ENCODE measurements at regions not wholly inside any gene's neighbourhood (a gene's known extent, or its start where the extent isn't known, plus 50 kb on each side); places are given as distances from the start of the nearest gene placed in this dataset.
"Not testable (repeated sequence)": the region's sequence is repeated elsewhere in the genome, so short reads cannot be mapped to it uniquely, and the experiment has no call there.

GRCh38 chr4:154907345-154908045 lies 126.4 kb downstream of the RBM46 start:
- H3K27me3 Mint-ChIP-seq; H3K4me1 Mint-ChIP-seq; H3K36me3 Mint-ChIP-seq (ENCODE audit: low read depth); H3K9me3 Mint-ChIP-seq; H3K27ac Mint-ChIP-seq; DNase-seq; ATAC-seq; H3K4me3 Mint-ChIP-seq: not testable (repeated sequence)

- no peaks in the 10 kb centered on the region for H3K9me3 Mint-ChIP-seq
- H3K4me3 Mint-ChIP-seq: no peak overlapping the region
- H3K27ac Mint-ChIP-seq: no peak overlapping the region
- no peaks in the 10 kb centered on the region for H3K36me3 Mint-ChIP-seq (ENCODE audit: low read depth)
- H3K27me3 Mint-ChIP-seq: no peaks in the 10 kb centered on the region
- DNase-seq: no peak
- no peak for ATAC-seq
- no peaks in the 10 kb centered on the region for H3K4me1 Mint-ChIP-seq
These were observed 127.1 kb downstream of the RBM46 start for GRCh38 chr4:154908168-154908567.

- Mint-ChIP-seq H3K36me3 (ENCODE audit: low read depth) (no peaks in the 10 kb centered on the region), H3K4me1 (no peaks in the 10 kb centered on the region), H3K27me3 (no peaks in the 10 kb centered on the region), H3K9me3 (peaks cover 5% of the 10 kb centered on the region), H3K27ac (no peak overlapping the region), H3K4me3 (no peak overlapping the region)
- no peak for DNase-seq
- no peak for ATAC-seq
These were observed 130.0 kb downstream of the RBM46 start for GRCh38 chr4:154911097-154911496.

- Mint-ChIP-seq H3K4me1 (no peaks in the 10 kb centered on the region), H3K27me3 (no peaks in the 10 kb centered on the region), H3K4me3 (no peak overlapping the region), H3K9me3 (peaks cover 5% of the 10 kb centered on the region), H3K27ac (no peak overlapping the region), H3K36me3 (ENCODE audit: low read depth) (no peaks in the 10 kb centered on the region)
- DNase-seq (no peak), ATAC-seq (no peak)
These were observed 130.6 kb downstream of the RBM46 start for GRCh38 chr4:154911608-154912098.

- ATAC-seq: no peak
- Mint-ChIP-seq H3K36me3 (ENCODE audit: low read depth) (no peaks in the 10 kb centered on the region), H3K4me1 (no peaks in the 10 kb centered on the region), H3K9me3 (peaks cover 5% of the 10 kb centered on the region), H3K4me3 (no peak overlapping the region), H3K27ac (no peak overlapping the region), H3K27me3 (no peaks in the 10 kb centered on the region)
- DNase-seq: no peak
These were observed 135.0 kb downstream of the RBM46 start for GRCh38 chr4:154916068-154916467.

GRCh38 chr4:154927126-154927680 lies 146.1 kb downstream of the RBM46 start:
- ATAC-seq (no peak), DNase-seq (no peak)
- no peaks in the 10 kb centered on the region for H3K36me3 Mint-ChIP-seq (ENCODE audit: low read depth)
- H3K27ac Mint-ChIP-seq: no peak overlapping the region
- peaks cover 2% of the 10 kb centered on the region for H3K27me3 Mint-ChIP-seq
- peaks cover 8% of the 10 kb centered on the region for H3K9me3 Mint-ChIP-seq
- no peaks in the 10 kb centered on the region for H3K4me1 Mint-ChIP-seq
- H3K4me3 Mint-ChIP-seq: no peak overlapping the region

GRCh38 chr4:154928640-154929257 lies 147.7 kb downstream of the RBM46 start:
- ATAC-seq: no peak
- H3K27ac Mint-ChIP-seq: no peak overlapping the region
- H3K4me1 Mint-ChIP-seq: no peaks in the 10 kb centered on the region
- no peaks in the 10 kb centered on the region for H3K27me3 Mint-ChIP-seq
- H3K36me3 Mint-ChIP-seq (ENCODE audit: low read depth): no peaks in the 10 kb centered on the region
- H3K4me3 Mint-ChIP-seq: no peak overlapping the region
- DNase-seq: no peak
- peaks cover 16% of the 10 kb centered on the region for H3K9me3 Mint-ChIP-seq

GRCh38 chr4:154936873-154937272 lies 155.8 kb downstream of the RBM46 start:
- Mint-ChIP-seq H3K4me1 (no peaks in the 10 kb centered on the region), H3K27ac (no peak overlapping the region), H3K9me3 (peaks cover 33% of the 10 kb centered on the region), H3K4me3 (no peak overlapping the region), H3K27me3 (peaks cover 2% of the 10 kb centered on the region), H3K36me3 (ENCODE audit: low read depth) (no peaks in the 10 kb centered on the region)
- DNase-seq: no peak
- ATAC-seq: no peak

GRCh38 chr4:154939851-154940250 lies 158.8 kb downstream of the RBM46 start:
- Mint-ChIP-seq H3K27ac (no peak overlapping the region), H3K4me3 (no peak overlapping the region), H3K9me3 (peaks cover 17% of the 10 kb centered on the region), H3K36me3 (ENCODE audit: low read depth) (no peaks in the 10 kb centered on the region), H3K27me3 (peaks cover 2% of the 10 kb centered on the region), H3K4me1 (no peaks in the 10 kb centered on the region)
- DNase-seq (no peak), ATAC-seq (no peak)

- H3K4me3 Mint-ChIP-seq: no peak overlapping the region
- DNase-seq (no peak), ATAC-seq (no peak)
- no peaks in the 10 kb centered on the region for H3K36me3 Mint-ChIP-seq (ENCODE audit: low read depth)
- H3K27me3 Mint-ChIP-seq: peaks cover 2% of the 10 kb centered on the region
- peaks cover 3% of the 10 kb centered on the region for H3K9me3 Mint-ChIP-seq
- H3K27ac Mint-ChIP-seq: no peak overlapping the region
- H3K4me1 Mint-ChIP-seq: no peaks in the 10 kb centered on the region
These were observed 161.1 kb downstream of the RBM46 start for GRCh38 chr4:154942176-154942575.

- no peaks in the 10 kb centered on the region for H3K9me3 Mint-ChIP-seq
- no peaks in the 10 kb centered on the region for H3K4me1 Mint-ChIP-seq
- ATAC-seq (no peak), DNase-seq (no peak)
- H3K4me3 Mint-ChIP-seq: no peak overlapping the region
- H3K27ac Mint-ChIP-seq: no peak overlapping the region
- H3K36me3 Mint-ChIP-seq (ENCODE audit: low read depth): no peaks in the 10 kb centered on the region
- H3K27me3 Mint-ChIP-seq: no peaks in the 10 kb centered on the region
These were observed 163.9 kb downstream of the RBM46 start for GRCh38 chr4:154944996-154945395.

- no peak overlapping the region for H3K27ac Mint-ChIP-seq
- no peaks in the 10 kb centered on the region for H3K36me3 Mint-ChIP-seq (ENCODE audit: low read depth)
These were observed 165.0 kb downstream of the RBM46 start for GRCh38 chr4:154946113-154946512.

GRCh38 chr4:154953691-154954090 lies 172.6 kb downstream of the RBM46 start:
- no peak overlapping the region for H3K27ac Mint-ChIP-seq
- ATAC-seq (no peak), DNase-seq (no peak)
- H3K4me1 Mint-ChIP-seq: no peaks in the 10 kb centered on the region
- H3K27me3 Mint-ChIP-seq: no peaks in the 10 kb centered on the region
- no peaks in the 10 kb centered on the region for H3K36me3 Mint-ChIP-seq (ENCODE audit: low read depth)
- peaks cover 21% of the 10 kb centered on the region for H3K9me3 Mint-ChIP-seq
- no peak overlapping the region for H3K4me3 Mint-ChIP-seq

More at GRCh38 chr4:154946113-154946512, 165.0 kb downstream of the RBM46 start:
- Mint-ChIP-seq H3K4me3 (no peak overlapping the region), H3K27me3 (no peaks in the 10 kb centered on the region), H3K9me3 (no peaks in the 10 kb centered on the region), H3K4me1 (no peaks in the 10 kb centered on the region)
- DNase-seq (no peak), ATAC-seq (no peak)

- Mint-ChIP-seq H3K27ac (no peak overlapping the region), H3K4me1 (no peaks in the 10 kb centered on the region), H3K9me3 (peaks cover 21% of the 10 kb centered on the region), H3K27me3 (no peaks in the 10 kb centered on the region), H3K36me3 (ENCODE audit: low read depth) (no peaks in the 10 kb centered on the region), H3K4me3 (no peak overlapping the region)
- ATAC-seq: no peak
- no peak for DNase-seq
These were observed 173.0 kb downstream of the RBM46 start for GRCh38 chr4:154954117-154954516.

- H3K4me3 Mint-ChIP-seq: no peak overlapping the region
- H3K27ac Mint-ChIP-seq: no peak overlapping the region
- DNase-seq (no peak), ATAC-seq (no peak)
- H3K36me3 Mint-ChIP-seq (ENCODE audit: low read depth): no peaks in the 10 kb centered on the region
- H3K4me1 Mint-ChIP-seq: no peaks in the 10 kb centered on the region
- H3K27me3 Mint-ChIP-seq: no peaks in the 10 kb centered on the region
- H3K9me3 Mint-ChIP-seq: peaks cover 14% of the 10 kb centered on the region
These were observed 177.0 kb downstream of the RBM46 start for GRCh38 chr4:154958121-154958520.

Measured in activated naive CD8-positive, alpha-beta T cell treated with anti-CD3 and anti-CD28 coated beads, Interleukin-2, amount 50 U/mL, for 24 hours (primary cell).